Endothelial cell of umbilical vein (primary cell): ENCODE measurements at regions not wholly inside any gene's neighbourhood (a gene's known extent, or its start where the extent isn't known, plus 50 kb on each side); places are given as distances from the start of the nearest gene placed in this dataset.

Experiments
- BruUV-seq: library from RNA; stranded (reverse); fragments of 400-500 nt; replicated peaks from 2 replicates; lab custom pipeline; 2021; lab: Mats Ljungman, UMichigan
- CTCF ChIA-PET: fragments of 300-600, 350-600 bp; sonication (Branson Sonifier 250); formaldehyde crosslinking; loops from one replicate; lab custom pipeline; 2021; ENCODE audit warnings: antibody characterized with exemption, inconsistent platforms; lab: Charles Lee
- POLR2A ChIA-PET: fragments of 300-600, 350-600 bp; sonication (Branson Sonifier 250); formaldehyde crosslinking; loops from one replicate; lab custom pipeline; 2021; ENCODE audit warnings: antibody characterized with exemption, inconsistent platforms; lab: Charles Lee
- DNase-seq: peaks from one replicate; pipeline ENCODE4 v3.0.0-alpha.2; 2011; ENCODE audit warnings: low read depth, low spot score
- FAIRE-seq: peaks from 2 replicates; lab custom pipeline; 2011; peaks lifted over from hg19 to GRCh38; lab: Jason Lieb, UNC
- H2AFZ ChIP-seq: 2 replicates; pipeline ENCODE4 v1.6.0; 2012; ENCODE audit warnings: low read depth, low read length, control low read depth, inconsistent platforms
- H3K27ac ChIP-seq: 2 replicates; pipeline ENCODE4 v1.5.1; 2011; ENCODE audit warnings: low read depth, mild to moderate bottlenecking, control low read depth, low read length, moderate library complexity; ENCODE audit not compliant: insufficient read depth
- H3K27me3 ChIP-seq, 2 experiments: 2 replicates each; pipeline versions ENCODE4 v1.6.0 to v1.6.1; 2011; ENCODE audit warnings: low read length in 2 of 2, mixed read lengths in 1 of 2; ENCODE audit not compliant: control insufficient read depth in 2 of 2, insufficient read depth in 2 of 2
- H3K36me3 ChIP-seq, 2 experiments: 2 replicates in 1 of 2; 3 replicates in 1 of 2; pipeline ENCODE4 v1.5.1; 2011; ENCODE audit warnings: low read length in 2 of 2, mild to moderate bottlenecking in 1 of 2, moderate library complexity in 1 of 2; ENCODE audit not compliant: control insufficient read depth in 2 of 2, insufficient read depth in 2 of 2; ENCODE audit errors: extremely low read depth in 1 of 2
- H3K4me1 ChIP-seq: 3 replicates; pipeline ENCODE4 v1.5.1; 2011; ENCODE audit warnings: mild to moderate bottlenecking, low read length; ENCODE audit not compliant: control insufficient read depth, insufficient read depth; ENCODE audit errors: extremely low read depth
- H3K4me2 ChIP-seq: 2 replicates; pipeline ENCODE4 v1.6.1; 2011; ENCODE audit warnings: low read length, control low read depth, mixed read lengths; ENCODE audit not compliant: insufficient read depth
- H3K4me3 ChIP-seq, 3 experiments: fragments of 200-600 bp in 1 of 3; sonication (generic), shearing (Covaris generic) in 1 of 3; replicated peaks in 1 of 3; 2 replicates each; pipeline ENCODE4 v1.5.1; 2011 to 2016; ENCODE audit warnings: control low read depth in 3 of 3, low read length in 3 of 3, mild to moderate bottlenecking in 2 of 3, inconsistent platforms in 1 of 3, low read depth in 1 of 3, moderate library complexity in 1 of 3; ENCODE audit not compliant: insufficient read depth in 1 of 3
- H3K79me2 ChIP-seq: 2 replicates; pipeline ENCODE4 v1.6.0; 2012; ENCODE audit warnings: low read length, inconsistent platforms; ENCODE audit not compliant: control insufficient read depth, insufficient read depth
- H3K9ac ChIP-seq: replicated peaks from 2 replicates; pipeline ENCODE3; 2011; ENCODE audit warnings: low read length, control low read depth; ENCODE audit not compliant: insufficient read depth; ENCODE audit errors: extremely low read depth
- H3K9me1 ChIP-seq: replicated peaks from 3 replicates; pipeline ENCODE4 v1.6.0; 2011; ENCODE audit warnings: mild to moderate bottlenecking, low read length; ENCODE audit not compliant: control insufficient read depth, insufficient read depth; ENCODE audit errors: extremely low read depth
- H3K9me3 ChIP-seq: replicated peaks from 2 replicates; pipeline ENCODE4 v1.5.1; 2012; ENCODE audit warnings: low read length, inconsistent platforms; ENCODE audit not compliant: control insufficient read depth, insufficient read depth
- H4K20me1 ChIP-seq: replicated peaks from 2 replicates; pipeline ENCODE3; 2011; ENCODE audit warnings: mild to moderate bottlenecking, low read length; ENCODE audit not compliant: control insufficient read depth, insufficient read depth; ENCODE audit errors: extremely low read depth
- EZH2 ChIP-seq: IDR thresholded peaks from 2 replicates; pipeline ENCODE4 v1.6.1; 2012; ENCODE audit warnings: borderline replicate concordance, low read depth, mild to moderate bottlenecking, moderate library complexity, low read length, inconsistent platforms; ENCODE audit not compliant: severe bottlenecking
- FOS ChIP-seq: IDR thresholded peaks from 2 replicates; pipeline ENCODE4 v1.6.1; 2011; ENCODE audit warnings: mild to moderate bottlenecking, low read length, moderate library complexity, borderline replicate concordance; ENCODE audit not compliant: insufficient read depth
- GATA2 ChIP-seq: IDR thresholded peaks from 2 replicates; pipeline ENCODE4 v1.7.0; 2011; ENCODE audit warnings: low read depth, mild to moderate bottlenecking, moderate library complexity, mixed read lengths, low read length; ENCODE audit not compliant: insufficient read length, insufficient read depth
- JUN ChIP-seq: IDR thresholded peaks from 2 replicates; pipeline ENCODE4 v1.6.1; 2011; ENCODE audit warnings: borderline replicate concordance, low read depth; ENCODE audit not compliant: insufficient read length, insufficient read depth
- MYC ChIP-seq: IDR thresholded peaks from one replicate; pipeline ENCODE4 v1.6.1; 2011; ENCODE audit warnings: mild to moderate bottlenecking, low read depth, low read length
- POLR2A ChIP-seq: IDR thresholded peaks from 2 replicates; pipeline ENCODE4 v1.6.1; 2012; ENCODE audit warnings: low read depth, mild to moderate bottlenecking, control low read depth, low read length
- POLR2AphosphoS5 ChIP-seq: IDR thresholded peaks from 2 replicates; pipeline ENCODE4 v1.6.1; 2012; ENCODE audit warnings: low read depth, mild to moderate bottlenecking, control low read depth, low read length, moderate library complexity; ENCODE audit not compliant: insufficient read depth
- dilution Hi-C: fragments of 300-500 bp; cut with MboI; formaldehyde crosslinking; loops from one replicate; pipeline ENCODE4 v1.15.0; 2019; ENCODE audit warnings: low sequenced_read_pairs; ENCODE audit not compliant: extremely low pct_ligation_motif_present
- intact Hi-C: fragments of 100-400 bp; cut with micrococcal nuclease; formaldehyde crosslinking; loops from one replicate; pipeline ENCODE4 v1.10.0; 2022
- TF ChIP-seq, protein P1 (sequence below): IDR thresholded peaks from 2 replicates; pipeline ENCODE4 v1.6.1; 2011; ENCODE audit not compliant: insufficient read depth, insufficient read length
- TF ChIP-seq, protein P2 (sequence below), 2 donors: IDR thresholded peaks; 1 replicate in 1 of 2; 2 replicates in 1 of 2; pipeline ENCODE4 v1.5.1; 2011; ENCODE audit warnings: low read length in 2 of 2, mild to moderate bottlenecking in 2 of 2, moderate library complexity in 2 of 2, control low read depth in 1 of 2, inconsistent platforms in 1 of 2, low read depth in 1 of 2; ENCODE audit not compliant: insufficient read depth in 1 of 2; ENCODE audit errors: extremely low read depth in 1 of 2

DNA sequence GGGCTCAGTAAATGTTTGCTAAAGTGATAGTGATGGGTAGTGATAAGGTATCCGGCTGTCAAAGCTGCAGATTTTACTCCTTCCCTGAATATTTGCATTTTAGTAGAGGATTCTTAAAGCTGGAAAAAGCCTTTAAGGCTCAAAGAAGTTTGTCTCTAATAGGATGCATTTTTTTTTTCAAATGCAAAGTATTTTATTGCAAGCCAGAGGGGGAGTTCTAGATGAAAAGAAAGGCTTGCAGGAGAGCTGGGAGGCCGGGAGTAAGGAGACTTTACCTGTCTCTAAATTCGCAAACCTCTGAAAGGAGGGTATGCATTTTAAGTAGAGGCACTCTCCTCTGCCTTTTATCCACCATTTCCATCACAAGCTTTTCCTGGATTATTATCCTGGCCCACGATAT, 100.7 kb upstream of the FNDC3A start:
- Histone ChIP-seq H2AFZ (no peak overlapping the region), H3K36me3 (no peaks in the 10 kb centered on the region), H3K27me3 (peaks cover 13 to 22% of the 10 kb centered on the region in 2 experiments), H3K79me2 (no peaks in the 10 kb centered on the region), H3K4me1 (peaks cover 3% of the 10 kb centered on the region), H3K27ac (no peak overlapping the region), H3K9me1 (no peaks in the 10 kb centered on the region), H3K4me2 (no peak overlapping the region), H3K4me3 (no peak overlapping the region), H3K9ac (no peak overlapping the region), H4K20me1 (no peaks in the 10 kb centered on the region), H3K9me3 (no peaks in the 10 kb centered on the region)
- FAIRE-seq (no peak), DNase-seq (no peak)
- dilution Hi-C loops (no loop called here), intact Hi-C loops (no loop called here)
- TF ChIP-seq JUN = no peak
- TF ChIP-seq FOS = no peak
- TF ChIP-seq, protein P1, sequence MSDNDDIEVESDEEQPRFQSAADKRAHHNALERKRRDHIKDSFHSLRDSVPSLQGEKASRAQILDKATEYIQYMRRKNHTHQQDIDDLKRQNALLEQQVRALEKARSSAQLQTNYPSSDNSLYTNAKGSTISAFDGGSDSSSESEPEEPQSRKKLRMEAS = no peak
- TF ChIP-seq GATA2 = no peak
- TF ChIP-seq POLR2AphosphoS5 = no peak
- TF ChIP-seq, protein P2, sequence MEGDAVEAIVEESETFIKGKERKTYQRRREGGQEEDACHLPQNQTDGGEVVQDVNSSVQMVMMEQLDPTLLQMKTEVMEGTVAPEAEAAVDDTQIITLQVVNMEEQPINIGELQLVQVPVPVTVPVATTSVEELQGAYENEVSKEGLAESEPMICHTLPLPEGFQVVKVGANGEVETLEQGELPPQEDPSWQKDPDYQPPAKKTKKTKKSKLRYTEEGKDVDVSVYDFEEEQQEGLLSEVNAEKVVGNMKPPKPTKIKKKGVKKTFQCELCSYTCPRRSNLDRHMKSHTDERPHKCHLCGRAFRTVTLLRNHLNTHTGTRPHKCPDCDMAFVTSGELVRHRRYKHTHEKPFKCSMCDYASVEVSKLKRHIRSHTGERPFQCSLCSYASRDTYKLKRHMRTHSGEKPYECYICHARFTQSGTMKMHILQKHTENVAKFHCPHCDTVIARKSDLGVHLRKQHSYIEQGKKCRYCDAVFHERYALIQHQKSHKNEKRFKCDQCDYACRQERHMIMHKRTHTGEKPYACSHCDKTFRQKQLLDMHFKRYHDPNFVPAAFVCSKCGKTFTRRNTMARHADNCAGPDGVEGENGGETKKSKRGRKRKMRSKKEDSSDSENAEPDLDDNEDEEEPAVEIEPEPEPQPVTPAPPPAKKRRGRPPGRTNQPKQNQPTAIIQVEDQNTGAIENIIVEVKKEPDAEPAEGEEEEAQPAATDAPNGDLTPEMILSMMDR (IDR thresholded peaks at IDR 0.05; ENCODE audit: extremely low read depth in 1 of 2, insufficient read depth in 1 of 2, low read depth in 1 of 2, low read length in 2 of 2) = no peak
- no peak for TF ChIP-seq POLR2A
- no peak for TF ChIP-seq MYC
- no peak for TF ChIP-seq EZH2
- CTCF ChIA-PET = interaction anchor here (1.6 kb wide), 1 partner anchor 21 kb away, joined by 4 read pairs; no protein-coding TSS in a partner anchor
- POLR2A ChIA-PET = no interaction called here
- BruUV-seq = no TSS peak
